ENCODE measurements at regions not wholly inside any gene's neighbourhood (a gene's known extent, or its start where the extent isn't known, plus 50 kb on each side); places are given as distances from the start of the nearest gene placed in this dataset.
"Not testable (repeated sequence)": the region's sequence is repeated elsewhere in the genome, so short reads cannot be mapped to it uniquely, and the experiment has no call there.

DNA sequence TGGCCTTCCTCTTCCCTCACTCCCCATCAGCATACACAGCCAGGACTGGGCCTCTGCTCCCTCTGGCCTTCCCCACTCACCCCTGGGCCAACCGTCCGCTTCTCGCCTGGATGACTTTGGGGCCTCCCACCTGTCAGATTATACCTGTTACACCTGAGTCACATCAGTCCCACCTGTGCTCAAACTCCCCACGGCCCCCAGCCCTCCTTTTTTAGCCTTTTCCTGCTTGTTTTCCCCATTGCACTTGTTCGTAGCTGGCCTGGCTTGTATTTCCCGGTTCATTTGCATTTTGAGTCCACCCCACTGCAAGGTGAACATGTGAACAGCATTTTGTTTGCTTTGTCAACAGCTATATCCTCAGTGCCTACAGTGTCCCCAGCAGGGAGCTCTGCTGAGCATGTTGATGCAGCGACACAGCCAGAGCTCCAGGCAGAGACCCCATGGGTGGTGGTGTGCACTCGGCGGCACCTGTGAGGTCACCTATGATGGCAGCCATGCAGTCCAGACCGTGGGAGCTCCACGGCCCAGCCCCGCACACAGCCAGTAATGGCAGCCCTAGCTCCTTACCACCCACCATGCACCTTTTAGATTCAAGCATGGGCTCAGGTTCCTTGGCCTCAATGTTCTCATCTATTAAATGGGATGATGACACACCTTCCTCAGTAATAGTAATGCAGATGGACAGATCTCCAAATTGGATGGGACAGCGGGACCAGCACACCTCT, 276.4 kb upstream of the HS6ST1 start:
- H3K4me1 ChIP-seq: peaks cover 0 to 44% (median 5%) of the 10 kb centered on the region in 4 donors
- DNase-seq (peak; percentile 61 to 75 (median 72)), ATAC-seq (peak; percentile 82 to 90 (median 86))
- WGBS (ENCODE audit: insufficient coverage, low coverage, low lambda C conversion rate, missing lambda C conversion rate): 37% methylated on average over 7 of the region's 13 CpGs
- no peaks in the 10 kb centered on the region for H3K36me3 ChIP-seq
- intact Hi-C loops (cut with DNase I): loop anchor here (10.0 kb wide), 1 partner anchor 270 kb away; no protein-coding TSS in a partner anchor
- H3K27me3 ChIP-seq: no peaks in the 10 kb centered on the region
- H3K27ac ChIP-seq: peak overlapping the region; percentile 64 to 93 (median 74)
- peak overlapping the region; percentile 47 to 55 (median 53) for H3K4me3 ChIP-seq
- TF ChIP-seq POLR2A (IDR thresholded peaks at IDR 0.05): peak; percentile 72
- TF ChIP-seq, protein P1, sequence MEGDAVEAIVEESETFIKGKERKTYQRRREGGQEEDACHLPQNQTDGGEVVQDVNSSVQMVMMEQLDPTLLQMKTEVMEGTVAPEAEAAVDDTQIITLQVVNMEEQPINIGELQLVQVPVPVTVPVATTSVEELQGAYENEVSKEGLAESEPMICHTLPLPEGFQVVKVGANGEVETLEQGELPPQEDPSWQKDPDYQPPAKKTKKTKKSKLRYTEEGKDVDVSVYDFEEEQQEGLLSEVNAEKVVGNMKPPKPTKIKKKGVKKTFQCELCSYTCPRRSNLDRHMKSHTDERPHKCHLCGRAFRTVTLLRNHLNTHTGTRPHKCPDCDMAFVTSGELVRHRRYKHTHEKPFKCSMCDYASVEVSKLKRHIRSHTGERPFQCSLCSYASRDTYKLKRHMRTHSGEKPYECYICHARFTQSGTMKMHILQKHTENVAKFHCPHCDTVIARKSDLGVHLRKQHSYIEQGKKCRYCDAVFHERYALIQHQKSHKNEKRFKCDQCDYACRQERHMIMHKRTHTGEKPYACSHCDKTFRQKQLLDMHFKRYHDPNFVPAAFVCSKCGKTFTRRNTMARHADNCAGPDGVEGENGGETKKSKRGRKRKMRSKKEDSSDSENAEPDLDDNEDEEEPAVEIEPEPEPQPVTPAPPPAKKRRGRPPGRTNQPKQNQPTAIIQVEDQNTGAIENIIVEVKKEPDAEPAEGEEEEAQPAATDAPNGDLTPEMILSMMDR (IDR thresholded peaks at IDR 0.05): peak; percentile 25 to 41 (median 34)
- no peaks in the 10 kb centered on the region for H3K9me3 ChIP-seq

DNA sequence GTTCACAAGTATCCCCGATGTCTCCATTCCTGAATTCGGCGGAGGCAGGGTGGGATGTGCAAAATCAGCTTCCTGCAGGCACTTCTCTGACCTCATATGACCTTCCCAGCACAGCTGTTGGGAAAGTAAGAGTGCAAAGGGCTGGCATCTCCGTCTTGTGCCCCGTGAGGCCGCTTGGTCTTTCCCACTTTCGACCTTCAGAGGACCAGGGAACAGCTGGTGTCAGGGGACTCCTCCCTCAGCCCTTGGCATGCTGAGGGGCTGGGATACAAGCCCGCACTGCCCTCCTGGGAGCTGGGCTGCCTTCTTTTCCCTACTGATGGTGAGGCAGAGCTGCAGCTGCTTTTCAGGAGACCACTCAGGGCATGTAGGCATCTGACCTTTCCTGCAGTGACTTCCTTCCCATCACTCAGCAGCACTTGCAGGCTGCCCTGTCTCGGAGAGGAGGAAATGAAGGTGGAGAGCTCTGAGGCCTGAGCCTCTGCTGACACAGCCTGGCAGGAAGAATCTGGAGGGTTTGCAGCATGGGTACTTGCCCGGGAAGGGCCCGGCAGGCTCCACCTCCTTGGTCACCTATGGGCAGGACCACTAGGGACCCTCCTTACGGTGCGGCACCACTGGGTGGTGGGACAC, 277.2 kb upstream of the HS6ST1 start:
- peak in 1 of 3 donors; percentile 52 for DNase-seq
- TF ChIP-seq, protein P1 (IDR thresholded peaks at IDR 0.05): no peak
- no peak for TF ChIP-seq POLR2A (IDR thresholded peaks at IDR 0.05)
- ATAC-seq: peak; percentile 26 to 53 (median 44)
- Histone ChIP-seq H3K4me1 (peaks cover 0 to 44% (median 5%) of the 10 kb centered on the region in 4 donors), H3K9me3 (no peaks in the 10 kb centered on the region), H3K4me3 (peak overlapping the region in 1 of 3 donors; percentile 55), H3K27me3 (no peaks in the 10 kb centered on the region), H3K27ac (peak overlapping the region in 1 of 3 donors; percentile 64), H3K36me3 (no peaks in the 10 kb centered on the region)
- WGBS (ENCODE audit: insufficient coverage, low coverage, low lambda C conversion rate, missing lambda C conversion rate): 10% methylated on average over 6 of the region's 13 CpGs
- intact Hi-C loops (cut with DNase I): loop anchor here (10.0 kb wide), 1 partner anchor 271 kb away; no protein-coding TSS in a partner anchor

DNA sequence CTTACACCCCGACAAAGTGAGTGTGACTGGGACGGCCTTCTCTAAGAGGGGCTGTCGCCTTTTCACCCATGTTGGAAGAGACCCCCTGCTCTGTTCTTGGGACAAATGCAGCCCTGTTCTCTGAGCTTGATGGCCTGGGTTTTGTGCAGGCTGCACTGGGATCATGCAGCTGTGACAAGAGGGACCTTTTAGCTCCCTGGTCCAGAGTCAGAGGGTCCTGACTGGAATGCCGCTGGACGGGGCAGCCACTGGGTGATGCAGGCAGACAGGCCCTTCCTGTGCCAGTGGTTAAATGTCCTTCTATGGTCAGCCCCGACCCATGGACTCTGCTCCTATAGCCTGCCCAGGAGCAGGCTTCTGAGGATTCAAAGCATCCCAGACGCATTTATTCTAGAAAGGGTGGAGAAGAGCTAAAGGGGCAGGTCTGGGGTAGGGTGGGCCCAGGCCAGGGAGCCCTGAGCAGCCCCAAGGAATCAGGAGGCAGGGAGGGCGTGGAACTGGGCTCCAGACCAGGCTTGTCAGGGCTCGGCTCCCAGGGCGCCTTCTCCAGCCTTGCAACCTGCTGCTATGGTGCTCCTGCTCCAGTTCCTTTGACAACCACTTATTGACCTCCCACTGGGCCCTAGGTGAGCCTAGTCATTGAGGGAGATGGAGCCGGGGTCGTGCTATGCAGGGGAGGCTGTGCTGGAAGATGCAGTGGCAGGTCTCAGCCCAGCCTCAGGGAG, 277.9 kb upstream of the HS6ST1 start:
- Histone ChIP-seq H3K4me1 (peaks cover 0 to 44% (median 5%) of the 10 kb centered on the region in 4 donors), H3K27ac (no peak overlapping the region), H3K27me3 (no peaks in the 10 kb centered on the region), H3K36me3 (no peaks in the 10 kb centered on the region), H3K4me3 (no peak overlapping the region), H3K9me3 (no peaks in the 10 kb centered on the region)
- ATAC-seq (no peak), DNase-seq (no peak)
- 90% methylated on average over 3 of the region's 12 CpGs for WGBS (ENCODE audit: insufficient coverage, low coverage, low lambda C conversion rate, missing lambda C conversion rate)
- intact Hi-C loops (cut with DNase I): loop anchor here (10.0 kb wide), 1 partner anchor 272 kb away; no protein-coding TSS in a partner anchor
- TF ChIP-seq POLR2A (IDR thresholded peaks at IDR 0.05): no peak
- TF ChIP-seq, protein P1 (IDR thresholded peaks at IDR 0.05): no peak

DNA sequence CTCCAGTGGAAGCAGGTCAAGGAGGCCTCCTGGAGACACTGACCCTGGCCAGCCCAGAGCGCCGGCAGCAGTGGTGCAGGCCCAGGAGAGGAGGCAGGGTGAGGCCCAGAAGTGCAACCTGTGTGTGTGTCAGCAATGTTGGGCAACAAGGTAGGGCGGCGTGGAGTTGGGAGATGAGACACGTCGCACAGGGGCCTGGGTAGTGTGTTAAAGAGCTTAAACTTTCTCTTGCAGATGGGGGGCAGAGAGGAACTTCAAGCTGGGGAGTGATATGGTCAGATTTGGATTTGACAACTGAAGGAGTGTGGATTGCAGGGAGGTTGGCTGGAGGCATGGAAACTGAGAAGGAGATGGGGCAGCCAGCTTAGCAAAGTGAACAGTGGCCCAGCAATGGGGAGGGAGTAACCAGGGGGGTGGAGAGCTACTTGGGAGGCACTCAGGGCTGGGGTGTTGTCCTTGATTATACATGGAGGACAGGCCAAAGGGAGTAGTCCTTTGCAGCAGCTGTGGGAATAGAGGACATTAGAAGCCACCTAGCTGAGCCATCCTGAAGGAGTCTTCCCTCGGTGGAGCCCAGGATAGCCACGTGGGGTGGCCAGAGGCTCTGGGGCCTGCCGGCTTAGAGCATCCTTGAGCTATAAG, 278.6 kb upstream of the HS6ST1 start:
- Histone ChIP-seq H3K36me3 (no peaks in the 10 kb centered on the region), H3K27me3 (no peaks in the 10 kb centered on the region), H3K4me1 (peaks cover 0 to 39% (median 5%) of the 10 kb centered on the region in 4 donors), H3K4me3 (no peak overlapping the region), H3K9me3 (no peaks in the 10 kb centered on the region), H3K27ac (no peak overlapping the region)
- ATAC-seq (no peak), DNase-seq (no peak)
- intact Hi-C loops (cut with DNase I): loop anchor here (10.0 kb wide), 1 partner anchor 272 kb away; no protein-coding TSS in a partner anchor
- WGBS (ENCODE audit: insufficient coverage, low coverage, low lambda C conversion rate, missing lambda C conversion rate): 92% methylated on average over 6 of the region's 9 CpGs
- no peak for TF ChIP-seq POLR2A (IDR thresholded peaks at IDR 0.05)
- TF ChIP-seq, protein P1 (IDR thresholded peaks at IDR 0.05): no peak

DNA sequence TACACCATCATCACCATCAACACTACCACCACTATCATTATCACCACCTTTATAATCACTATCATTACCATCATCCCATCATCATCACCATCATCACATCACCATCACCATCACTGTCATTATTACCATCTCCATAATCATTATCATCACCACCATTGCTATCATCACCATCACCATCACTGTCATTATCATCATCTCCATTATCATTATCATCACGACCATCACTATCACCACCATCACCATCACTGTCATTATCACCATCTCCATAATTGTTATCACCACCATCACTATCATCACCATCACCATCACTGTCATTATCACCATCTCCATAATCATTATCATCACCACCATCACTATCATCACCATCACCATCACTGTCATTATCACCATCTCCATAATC, 279.6 kb upstream of the HS6ST1 start:
- not testable (repeated sequence) for DNase-seq, ATAC-seq, H3K9me3 ChIP-seq, H3K36me3 ChIP-seq, H3K27ac ChIP-seq, H3K4me3 ChIP-seq, H3K27me3 ChIP-seq
- intact Hi-C loops (cut with DNase I): loop anchor here (10.0 kb wide), 1 partner anchor 273 kb away; no protein-coding TSS in a partner anchor
- H3K4me1 ChIP-seq: peaks cover 0 to 30% (median 5%) of the 10 kb centered on the region in 4 donors
- 60% methylated on average over 1 of the region's 1 CpG for WGBS (ENCODE audit: insufficient coverage, low coverage, low lambda C conversion rate, missing lambda C conversion rate)

Data from right lobe of liver (tissue), 6 donors.